Omental fat pad (tissue), 3 donors: ENCODE measurements at regions not wholly inside any gene's neighbourhood (a gene's known extent, or its start where the extent isn't known, plus 50 kb on each side); places are given as distances from the start of the nearest gene placed in this dataset.

ENCODE experiments used
- ATAC-seq: fragments of 150-250 bp; one replicate; pipeline ENCODE4 v1.9.1; 2016; ENCODE audit warnings: mild to moderate bottlenecking, moderate library complexity; ENCODE audit not compliant: low FRiP score
- DNase-seq: peaks from one replicate; pipeline ENCODE4 v3.0.0-alpha.2; 2019; ENCODE audit warnings: low spot score
- TF ChIP-seq, protein P1 (sequence below), 3 donors: fragments of 450-650 bp; IDR thresholded peaks; one replicate each; pipeline ENCODE4 v1.5.1; 2016 to 2017; ENCODE audit warnings: antibody characterized with exemption in 3 of 3, mild to moderate bottlenecking in 3 of 3, moderate library complexity in 2 of 3

GRCh38 chr15:37165395-37165794, 65.0 kb upstream of the MEIS2 start:
- no peak for DNase-seq
- ATAC-seq, result no peak
- TF ChIP-seq, protein P1, sequence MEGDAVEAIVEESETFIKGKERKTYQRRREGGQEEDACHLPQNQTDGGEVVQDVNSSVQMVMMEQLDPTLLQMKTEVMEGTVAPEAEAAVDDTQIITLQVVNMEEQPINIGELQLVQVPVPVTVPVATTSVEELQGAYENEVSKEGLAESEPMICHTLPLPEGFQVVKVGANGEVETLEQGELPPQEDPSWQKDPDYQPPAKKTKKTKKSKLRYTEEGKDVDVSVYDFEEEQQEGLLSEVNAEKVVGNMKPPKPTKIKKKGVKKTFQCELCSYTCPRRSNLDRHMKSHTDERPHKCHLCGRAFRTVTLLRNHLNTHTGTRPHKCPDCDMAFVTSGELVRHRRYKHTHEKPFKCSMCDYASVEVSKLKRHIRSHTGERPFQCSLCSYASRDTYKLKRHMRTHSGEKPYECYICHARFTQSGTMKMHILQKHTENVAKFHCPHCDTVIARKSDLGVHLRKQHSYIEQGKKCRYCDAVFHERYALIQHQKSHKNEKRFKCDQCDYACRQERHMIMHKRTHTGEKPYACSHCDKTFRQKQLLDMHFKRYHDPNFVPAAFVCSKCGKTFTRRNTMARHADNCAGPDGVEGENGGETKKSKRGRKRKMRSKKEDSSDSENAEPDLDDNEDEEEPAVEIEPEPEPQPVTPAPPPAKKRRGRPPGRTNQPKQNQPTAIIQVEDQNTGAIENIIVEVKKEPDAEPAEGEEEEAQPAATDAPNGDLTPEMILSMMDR (IDR thresholded peaks at IDR 0.05), result no peak

DNA sequence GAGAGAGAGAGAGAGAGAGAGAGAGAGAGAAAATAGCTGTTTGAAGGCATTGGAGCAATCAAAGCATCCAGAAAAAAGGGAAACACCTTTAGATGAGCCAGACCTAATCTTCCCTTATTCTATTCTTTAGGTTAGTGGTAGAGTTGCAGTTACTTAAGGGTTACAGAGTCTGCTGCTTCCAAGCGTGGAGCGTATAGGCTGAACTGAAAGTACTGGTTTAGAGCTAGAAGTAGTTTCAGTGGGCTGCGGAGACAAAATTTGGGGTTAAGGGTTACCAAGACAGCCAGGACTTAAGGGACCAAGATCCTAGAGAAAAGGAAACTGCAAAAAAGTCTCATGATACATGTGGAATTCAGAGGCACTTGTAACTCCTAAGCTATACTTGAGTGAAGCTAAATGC, 66.1 kb upstream of the MEIS2 start:
- ATAC-seq, result no peak
- TF ChIP-seq, protein P1 (IDR thresholded peaks at IDR 0.05), result no peak
- no peak for DNase-seq

- TF ChIP-seq, protein P1 (IDR thresholded peaks at IDR 0.05), result no peak
- ATAC-seq (no peak), DNase-seq (no peak)
Observed at GRCh38 chr15:37181339-37181738, 81.0 kb upstream of the MEIS2 start.

GRCh38 chr15:37199545-37199944, 99.2 kb upstream of the MEIS2 start:
- TF ChIP-seq, protein P1 (IDR thresholded peaks at IDR 0.05), result no peak
- DNase-seq (no peak), ATAC-seq (no peak)

- DNase-seq (no peak), ATAC-seq (no peak)
- TF ChIP-seq, protein P1 (IDR thresholded peaks at IDR 0.05), result no peak
Observed at GRCh38 chr15:37203050-37203449, 102.7 kb upstream of the MEIS2 start.

DNA sequence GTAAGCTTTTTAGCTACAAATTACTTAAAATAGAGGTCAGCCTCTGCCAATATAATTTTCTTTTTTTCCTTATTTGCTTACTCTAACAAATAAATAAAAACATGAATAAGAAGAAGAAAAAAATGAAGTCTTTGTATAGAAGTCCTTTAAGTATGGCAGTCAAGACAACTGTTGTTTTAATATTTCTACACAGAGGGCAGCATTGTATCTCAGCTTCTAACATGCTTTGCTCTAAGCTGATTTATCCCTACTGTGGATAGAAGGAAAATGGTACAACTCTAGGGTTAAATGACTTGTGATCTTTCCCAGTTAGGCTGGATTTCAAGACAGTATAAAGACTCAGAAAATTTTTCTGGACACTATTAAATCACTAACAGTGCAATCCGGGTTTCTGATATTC, 104.3 kb upstream of the MEIS2 start:
- TF ChIP-seq, protein P1 (IDR thresholded peaks at IDR 0.05), result no peak
- no peak for ATAC-seq
- DNase-seq, result no peak

- DNase-seq, result no peak
- TF ChIP-seq, protein P1 (IDR thresholded peaks at IDR 0.05), result no peak
- no peak for ATAC-seq
Observed at GRCh38 chr15:37206690-37207089, 106.3 kb upstream of the MEIS2 start.
